Naive thymus-derived CD4-positive, alpha-beta T cell (primary cell): ENCODE measurements at regions not wholly inside any gene's neighbourhood (a gene's known extent, or its start where the extent isn't known, plus 50 kb on each side); places are given as distances from the start of the nearest gene placed in this dataset.
"Not testable (repeated sequence)": the region's sequence is repeated elsewhere in the genome, so short reads cannot be mapped to it uniquely, and the experiment has no call there.

Experiments
- ATAC-seq: fragments of 150-1000 bp; cut with Tn5 transposase; 2 replicates; pipeline ENCODE4 v1.10.0; 2021; ENCODE audit warnings: mild to moderate bottlenecking, moderate library complexity
- CTCF ChIA-PET: fragments of 350-600 bp; sonication (Branson Sonifier 250); formaldehyde crosslinking; loops from one replicate; lab custom pipeline; 2021; ENCODE audit warnings: antibody characterized with exemption; lab: Charles Lee
- POLR2A ChIA-PET: fragments of 350-600 bp; sonication (Branson Sonifier 250); formaldehyde crosslinking; loops from one replicate; lab custom pipeline; 2021; ENCODE audit warnings: antibody characterized with exemption, inconsistent platforms; lab: Charles Lee
- DNase-seq, 9 donors: peaks; one replicate each; pipeline versions ENCODE4 v3.0.0 to v3.0.0-alpha.2; 2020 to 2022; ENCODE audit warnings: mixed read lengths in 1 of 9
- H3K27ac ChIP-seq: one replicate; pipeline ENCODE4 v1.7.0; 2013; ENCODE audit warnings: mild to moderate bottlenecking, low read depth, low read length, moderate library complexity
- H3K27me3 ChIP-seq, 2 donors: one replicate each; pipeline ENCODE4 v1.7.0; 2013; ENCODE audit warnings: low read length in 2 of 2, mild to moderate bottlenecking in 2 of 2, moderate library complexity in 2 of 2; ENCODE audit not compliant: control insufficient read depth in 2 of 2, insufficient read depth in 2 of 2
- H3K36me3 ChIP-seq, 3 experiments: 1 replicate in 2 of 3; 2 replicates in 1 of 3; pipeline ENCODE4 v1.7.0; 2013; ENCODE audit warnings: low read length in 3 of 3, mild to moderate bottlenecking in 3 of 3, moderate library complexity in 1 of 3; ENCODE audit not compliant: insufficient read depth in 3 of 3, control insufficient read depth in 2 of 3
- H3K4me1 ChIP-seq, 2 donors: one replicate each; pipeline ENCODE4 v1.7.0; 2013; ENCODE audit warnings: low read length in 2 of 2, mild to moderate bottlenecking in 2 of 2, moderate library complexity in 1 of 2; ENCODE audit not compliant: control insufficient read depth in 2 of 2, insufficient read depth in 2 of 2
- H3K4me3 ChIP-seq: 2 replicates; pipeline ENCODE4 v1.7.0; 2013; ENCODE audit warnings: mild to moderate bottlenecking, low read length
- H3K9me3 ChIP-seq, 3 experiments: 1 replicate in 2 of 3; 2 replicates in 1 of 3; pipeline ENCODE4 v1.7.0; 2013; ENCODE audit warnings: low read length in 3 of 3; ENCODE audit not compliant: control insufficient read depth in 2 of 3
- H3K27ac Mint-ChIP-seq, 9 donors: one replicate each; pipeline ENCODE4 v1.8.0; 2020 to 2022; ENCODE audit warnings: mixed read lengths in 9 of 9, mild to moderate bottlenecking in 8 of 9, moderate library complexity in 5 of 9, inconsistent platforms in 2 of 9
- H3K27me3 Mint-ChIP-seq, 5 donors: one replicate each; pipeline ENCODE4 v1.8.0; 2021 to 2022; ENCODE audit warnings: mixed read lengths in 5 of 5, mild to moderate bottlenecking in 1 of 5
- H3K36me3 Mint-ChIP-seq, 5 donors: one replicate each; pipeline ENCODE4 v1.8.0; 2020 to 2022; ENCODE audit warnings: mixed read lengths in 5 of 5, mild to moderate bottlenecking in 3 of 5, inconsistent platforms in 1 of 5
- H3K4me1 Mint-ChIP-seq, 7 donors: one replicate each; pipeline ENCODE4 v1.8.0; 2020 to 2022; ENCODE audit warnings: mixed read lengths in 7 of 7, mild to moderate bottlenecking in 3 of 7, inconsistent platforms in 1 of 7
- H3K4me3 Mint-ChIP-seq, 10 donors: one replicate each; pipeline ENCODE4 v1.8.0; 2020 to 2022; ENCODE audit warnings: mild to moderate bottlenecking in 10 of 10, mixed read lengths in 10 of 10, moderate library complexity in 6 of 10, inconsistent platforms in 2 of 10
- H3K9me3 Mint-ChIP-seq, 11 donors: one replicate each; pipeline ENCODE4 v1.8.0; 2020 to 2022; ENCODE audit warnings: mixed read lengths in 11 of 11, mild to moderate bottlenecking in 4 of 11, inconsistent platforms in 1 of 11, moderate library complexity in 1 of 11
- intact Hi-C, 2 donors: fragments of 100-400 bp; cut with micrococcal nuclease; formaldehyde crosslinking; loops; one replicate each; pipeline ENCODE4 v1.15.1; 2023

- Histone ChIP-seq H3K27ac (no peak overlapping the region), H3K36me3 (no peaks in the 10 kb centered on the region), H3K9me3 (no peaks in the 10 kb centered on the region), H3K27me3 (no peaks in the 10 kb centered on the region), H3K4me1 (no peaks in the 10 kb centered on the region), H3K4me3 (no peak overlapping the region)
- ATAC-seq (no peak), DNase-seq (no peak)
- Mint-ChIP-seq H3K27me3 (no peaks in the 10 kb centered on the region), H3K27ac (no peak overlapping the region), H3K36me3 (no peaks in the 10 kb centered on the region), H3K4me3 (no peak overlapping the region), H3K9me3 (peaks cover 0 to 13% (median 7%) of the 10 kb centered on the region in 11 donors), H3K4me1 (no peaks in the 10 kb centered on the region)
- intact Hi-C loops = no loop called here
- ChIA-PET CTCF (no interaction called here), POLR2A (no interaction called here)
These were observed 122.9 kb downstream of the UBE2NL start for GRCh38 chrX:144006811-144007210.

- ChIA-PET POLR2A (no interaction called here), CTCF (no interaction called here)
- DNase-seq (no peak), ATAC-seq (no peak)
- Histone ChIP-seq H3K4me1 (no peaks in the 10 kb centered on the region), H3K4me3 (no peak overlapping the region), H3K36me3 (no peaks in the 10 kb centered on the region), H3K27ac (no peak overlapping the region), H3K27me3 (no peaks in the 10 kb centered on the region), H3K9me3 (no peaks in the 10 kb centered on the region)
- intact Hi-C loops = no loop called here
- Mint-ChIP-seq H3K36me3 (no peaks in the 10 kb centered on the region), H3K4me3 (no peak overlapping the region), H3K9me3 (peaks cover 0 to 3% (median 0%) of the 10 kb centered on the region in 11 donors), H3K4me1 (no peaks in the 10 kb centered on the region), H3K27me3 (no peaks in the 10 kb centered on the region), H3K27ac (no peak overlapping the region)
These were observed 156.9 kb downstream of the UBE2NL start for GRCh38 chrX:144040793-144041192.

GRCh38 chrX:144042271-144042670, 158.4 kb downstream of the UBE2NL start:
- Histone ChIP-seq H3K4me1 (no peaks in the 10 kb centered on the region), H3K4me3 (no peak overlapping the region), H3K36me3 (no peaks in the 10 kb centered on the region), H3K27ac (no peak overlapping the region), H3K27me3 (no peaks in the 10 kb centered on the region), H3K9me3 (no peaks in the 10 kb centered on the region)
- Mint-ChIP-seq H3K4me3 (no peak overlapping the region), H3K27ac (no peak overlapping the region), H3K36me3 (no peaks in the 10 kb centered on the region), H3K27me3 (no peaks in the 10 kb centered on the region), H3K4me1 (no peaks in the 10 kb centered on the region), H3K9me3 (peaks cover 0 to 2% (median 0%) of the 10 kb centered on the region in 11 donors)
- DNase-seq (no peak), ATAC-seq (no peak)
- POLR2A ChIA-PET = interaction anchor here (0.7 kb wide), 1 partner anchor 383 kb away, joined by 4 read pairs; no protein-coding TSS in a partner anchor
- intact Hi-C loops = no loop called here
- CTCF ChIA-PET = no interaction called here

GRCh38 chrX:144075432-144075831, 191.6 kb downstream of the UBE2NL start:
- CTCF ChIA-PET = no interaction called here
- H3K9me3 Mint-ChIP-seq = peaks cover 0 to 3% (median 0%) of the 10 kb centered on the region in 11 donors

GRCh38 chrX:144082237-144082636, 198.4 kb downstream of the UBE2NL start:
- DNase-seq, intact Hi-C loops, ATAC-seq, POLR2A ChIA-PET, H3K27ac Mint-ChIP-seq, H3K36me3 ChIP-seq, H3K4me3 Mint-ChIP-seq, H3K36me3 Mint-ChIP-seq, H3K4me1 ChIP-seq, H3K9me3 ChIP-seq, H3K27me3 Mint-ChIP-seq, H3K4me3 ChIP-seq, H3K9me3 Mint-ChIP-seq, H3K4me1 Mint-ChIP-seq, CTCF ChIA-PET, H3K27ac ChIP-seq, H3K27me3 ChIP-seq: not testable (repeated sequence)

More at GRCh38 chrX:144075432-144075831, 191.6 kb downstream of the UBE2NL start:
- Histone ChIP-seq H3K27ac (no peak overlapping the region), H3K9me3 (no peaks in the 10 kb centered on the region), H3K36me3 (no peaks in the 10 kb centered on the region), H3K27me3 (no peaks in the 10 kb centered on the region), H3K4me1 (no peaks in the 10 kb centered on the region), H3K4me3 (no peak overlapping the region)
- POLR2A ChIA-PET = no interaction called here
- DNase-seq = no peak
- intact Hi-C loops = no loop called here
- Mint-ChIP-seq H3K27ac (no peak overlapping the region), H3K4me1 (no peaks in the 10 kb centered on the region), H3K27me3 (no peaks in the 10 kb centered on the region), H3K4me3 (no peak overlapping the region), H3K36me3 (no peaks in the 10 kb centered on the region)
- no peak for ATAC-seq

GRCh38 chrX:144089674-144090073, 205.8 kb downstream of the UBE2NL start:
- CTCF ChIA-PET, ATAC-seq, H3K9me3 Mint-ChIP-seq, H3K36me3 ChIP-seq, H3K4me1 ChIP-seq, POLR2A ChIA-PET, H3K27ac ChIP-seq, H3K27me3 Mint-ChIP-seq, H3K36me3 Mint-ChIP-seq, DNase-seq, H3K4me3 ChIP-seq, H3K27ac Mint-ChIP-seq, H3K9me3 ChIP-seq, H3K27me3 ChIP-seq, H3K4me3 Mint-ChIP-seq, H3K4me1 Mint-ChIP-seq, intact Hi-C loops: not testable (repeated sequence)

- H3K4me1 Mint-ChIP-seq, POLR2A ChIA-PET, H3K9me3 Mint-ChIP-seq, H3K27ac Mint-ChIP-seq, H3K9me3 ChIP-seq, ATAC-seq, H3K4me3 Mint-ChIP-seq, H3K27me3 Mint-ChIP-seq, H3K36me3 Mint-ChIP-seq, CTCF ChIA-PET, H3K27me3 ChIP-seq, intact Hi-C loops, H3K36me3 ChIP-seq, H3K27ac ChIP-seq, H3K4me3 ChIP-seq, H3K4me1 ChIP-seq, DNase-seq: not testable (repeated sequence)
These were observed 208.2 kb downstream of the UBE2NL start for GRCh38 chrX:144092116-144092515.
